Neural cell (in vitro differentiated cells): ENCODE measurements at regions not wholly inside any gene's neighbourhood (a gene's known extent, or its start where the extent isn't known, plus 50 kb on each side); places are given as distances from the start of the nearest gene placed in this dataset.

Experiments used
- CTCF ChIP-seq: fragments of 450-650 bp; IDR thresholded peaks from 2 replicates; pipeline ENCODE4 v1.5.1; 2014; ENCODE audit warnings: antibody characterized with exemption, mild to moderate bottlenecking, moderate library complexity; ENCODE audit not compliant: poor library complexity, severe bottlenecking
- EP300 ChIP-seq: fragments of 450-650 bp; conservative IDR thresholded peaks from 2 replicates; pipeline ENCODE4 v1.6.1; 2014; ENCODE audit warnings: antibody characterized with exemption, mild to moderate bottlenecking, moderate library complexity; ENCODE audit not compliant: poor library complexity, severe bottlenecking
- RAD21 ChIP-seq: fragments of 450-650 bp; conservative IDR thresholded peaks from 2 replicates; pipeline ENCODE4 v1.6.1; 2014; ENCODE audit warnings: antibody characterized with exemption, mild to moderate bottlenecking, moderate library complexity

DNA sequence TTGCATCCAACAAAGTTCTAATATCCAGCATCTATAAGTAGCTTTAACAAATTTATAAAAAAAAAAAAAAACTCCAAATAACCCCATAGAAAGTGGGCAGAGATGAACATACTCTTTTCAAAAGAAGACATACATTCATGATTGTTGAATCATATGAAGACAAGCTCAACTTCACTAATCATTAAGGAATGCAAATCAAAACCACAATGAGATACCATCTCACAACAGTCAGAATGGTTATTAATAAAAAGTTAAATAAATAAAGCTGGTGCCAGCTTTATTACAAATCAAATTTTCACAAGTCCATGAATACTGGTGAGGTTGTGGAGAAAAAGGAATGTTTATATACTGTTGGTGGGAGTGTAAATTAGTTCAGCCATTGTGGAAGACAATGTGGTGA, 592.0 kb downstream of the IQCM start:
- TF ChIP-seq CTCF: no peak
- TF ChIP-seq RAD21: no peak
- no peak for TF ChIP-seq EP300
